OCI-LY7 (cell line): ENCODE measurements at regions not wholly inside any gene's neighbourhood (a gene's known extent, or its start where the extent isn't known, plus 50 kb on each side); places are given as distances from the start of the nearest gene placed in this dataset.
"Not testable (repeated sequence)": the region's sequence is repeated elsewhere in the genome, so short reads cannot be mapped to it uniquely, and the experiment has no call there.

ENCODE experiments used
- BruUV-seq: library from RNA; stranded (reverse); fragments of 400-500 nt; replicated peaks from 2 replicates; lab custom pipeline; 2021; lab: Mats Ljungman, UMichigan
- CTCF ChIA-PET: fragments of 300-600 bp; sonication (Branson Sonifier 250); formaldehyde crosslinking; loops from one replicate; lab custom pipeline; 2022; ENCODE audit warnings: antibody characterized with exemption; ENCODE audit not compliant: unreplicated experiment; lab: Charles Lee
- POLR2A ChIA-PET: fragments of 300-600 bp; sonication (Branson Sonifier 250); formaldehyde crosslinking; loops from one replicate; lab custom pipeline; 2022; ENCODE audit warnings: antibody characterized with exemption; lab: Charles Lee
- DNase-seq: peaks from one replicate; pipeline ENCODE4 v3.0.0-alpha.2; 2015; ENCODE audit warnings: low spot score
- H2AFZ ChIP-seq: fragments of 200-600 bp; sonication (generic), shearing (Covaris generic); 2 replicates; pipeline ENCODE4 v1.6.1; 2014; ENCODE audit warnings: mild to moderate bottlenecking, antibody characterized with exemption, low read length, moderate library complexity
- H3K27ac ChIP-seq: fragments of 200-600 bp; sonication (generic); 2 replicates; pipeline ENCODE4 v1.5.1; 2014; ENCODE audit warnings: mixed run types, low read depth, mild to moderate bottlenecking, moderate library complexity, low read length, inconsistent platforms; ENCODE audit not compliant: poor library complexity, severe bottlenecking
- H3K36me3 ChIP-seq: fragments of 200-600 bp; sonication (generic); 2 replicates; pipeline ENCODE4 v1.6.1; 2014; ENCODE audit warnings: mild to moderate bottlenecking, antibody characterized with exemption, low read length, moderate library complexity, mixed read lengths; ENCODE audit not compliant: insufficient read depth
- H3K4me1 ChIP-seq: fragments of 200-600 bp; sonication (generic); 2 replicates; pipeline ENCODE4 v1.5.1; 2014; ENCODE audit warnings: mild to moderate bottlenecking, low read length; ENCODE audit not compliant: insufficient read depth, poor library complexity, severe bottlenecking
- H3K4me2 ChIP-seq: fragments of 200-600 bp; sonication (generic); 2 replicates; pipeline ENCODE4 v1.6.1; 2014; ENCODE audit warnings: mild to moderate bottlenecking, low read length
- H3K4me3 ChIP-seq: fragments of 200-600 bp; sonication (generic); 2 replicates; pipeline ENCODE4 v1.5.1; 2014; ENCODE audit warnings: mild to moderate bottlenecking, low read depth, low read length; ENCODE audit not compliant: poor library complexity, severe bottlenecking
- H3K79me2 ChIP-seq: fragments of 200-600 bp; sonication (generic); 2 replicates; pipeline ENCODE4 v1.6.1; 2016; ENCODE audit warnings: low read depth, mild to moderate bottlenecking, low read length, moderate library complexity, mixed read lengths; ENCODE audit not compliant: insufficient read depth
- H3K9me2 ChIP-seq: fragments of 200-600 bp; sonication (generic); 2 replicates; pipeline ENCODE4 v1.6.1; 2016; ENCODE audit warnings: mild to moderate bottlenecking, low read length, mixed read lengths; ENCODE audit not compliant: insufficient read depth
- H3K9me3 ChIP-seq: fragments of 200-600 bp; sonication (generic); 2 replicates; pipeline ENCODE4 v1.6.1; 2014; ENCODE audit warnings: mild to moderate bottlenecking, mixed run types, low read length, mixed read lengths
- H4K20me1 ChIP-seq: fragments of 200-600 bp; sonication (generic); 2 replicates; pipeline ENCODE4 v1.6.1; 2014; ENCODE audit warnings: mild to moderate bottlenecking, antibody characterized with exemption, low read length, moderate library complexity, mixed read lengths; ENCODE audit not compliant: insufficient read depth
- EZH2phosphoT487 ChIP-seq: fragments of 200-600 bp; sonication (generic); IDR thresholded peaks from 2 replicates; pipeline ENCODE4 v1.6.1; 2018; ENCODE audit warnings: low read depth, borderline replicate concordance, mild to moderate bottlenecking, mixed run types, antibody characterized with exemption, low read length, moderate library complexity, mixed read lengths
- intact Hi-C: fragments of 100-400 bp; cut with micrococcal nuclease; formaldehyde crosslinking; loops from one replicate; pipeline ENCODE4 v1.10.0; 2022; ENCODE audit not compliant: unreplicated experiment
- TF ChIP-seq, protein P1 (sequence below): fragments of 200-600 bp; sonication (generic); conservative IDR thresholded peaks from 2 replicates; pipeline ENCODE4 v1.5.1; 2014; ENCODE audit warnings: mild to moderate bottlenecking, antibody characterized with exemption, low read length, moderate library complexity, mixed read lengths

DNA sequence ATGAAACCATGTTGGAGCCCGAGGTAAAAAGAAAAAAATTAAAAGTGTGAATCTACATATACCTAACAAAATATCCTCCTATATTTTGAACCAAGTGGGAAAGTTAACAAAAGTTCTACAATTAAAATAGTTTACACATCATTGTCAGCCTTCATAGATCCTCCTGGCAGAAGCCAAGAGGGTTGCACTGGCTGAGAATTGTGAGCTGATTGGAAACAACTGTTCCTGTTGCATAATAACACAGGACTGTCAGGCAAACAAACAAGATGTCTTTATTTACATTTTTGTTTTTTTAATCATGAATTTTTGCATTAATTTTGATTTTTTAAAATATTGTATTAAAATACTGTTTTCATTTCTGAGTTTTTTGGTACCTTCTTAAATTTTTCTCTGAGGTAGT lies 215.2 kb upstream of the MME start:
- ChIA-PET POLR2A (interaction anchor here (1.9 kb wide), 1 partner anchor 25 kb away, joined by 5 read pairs; no protein-coding TSS in a partner anchor), CTCF (no interaction called here)
- H3K4me3 ChIP-seq, result no peak overlapping the region
- H3K9me2 ChIP-seq, result no peaks in the 10 kb centered on the region
- peak overlapping the region; percentile 87 for H2AFZ ChIP-seq
- no TSS peak for BruUV-seq
- intact Hi-C loops, result no loop called here
- H3K36me3 ChIP-seq, result peaks cover 9% of the 10 kb centered on the region; the same call in 1 of the 2 replicates
- H3K79me2 ChIP-seq, result no peaks in the 10 kb centered on the region
- H3K4me1 ChIP-seq, result peaks cover 51% of the 10 kb centered on the region
- H4K20me1 ChIP-seq, result no peaks in the 10 kb centered on the region
- no peak for DNase-seq
- H3K27ac ChIP-seq, result no peak overlapping the region
- peaks cover 20% of the 10 kb centered on the region; the same call in 1 of the 2 replicates for H3K9me3 ChIP-seq
- H3K4me2 ChIP-seq, result no peak overlapping the region
- no peak for TF ChIP-seq EZH2phosphoT487
- TF ChIP-seq, protein P1, sequence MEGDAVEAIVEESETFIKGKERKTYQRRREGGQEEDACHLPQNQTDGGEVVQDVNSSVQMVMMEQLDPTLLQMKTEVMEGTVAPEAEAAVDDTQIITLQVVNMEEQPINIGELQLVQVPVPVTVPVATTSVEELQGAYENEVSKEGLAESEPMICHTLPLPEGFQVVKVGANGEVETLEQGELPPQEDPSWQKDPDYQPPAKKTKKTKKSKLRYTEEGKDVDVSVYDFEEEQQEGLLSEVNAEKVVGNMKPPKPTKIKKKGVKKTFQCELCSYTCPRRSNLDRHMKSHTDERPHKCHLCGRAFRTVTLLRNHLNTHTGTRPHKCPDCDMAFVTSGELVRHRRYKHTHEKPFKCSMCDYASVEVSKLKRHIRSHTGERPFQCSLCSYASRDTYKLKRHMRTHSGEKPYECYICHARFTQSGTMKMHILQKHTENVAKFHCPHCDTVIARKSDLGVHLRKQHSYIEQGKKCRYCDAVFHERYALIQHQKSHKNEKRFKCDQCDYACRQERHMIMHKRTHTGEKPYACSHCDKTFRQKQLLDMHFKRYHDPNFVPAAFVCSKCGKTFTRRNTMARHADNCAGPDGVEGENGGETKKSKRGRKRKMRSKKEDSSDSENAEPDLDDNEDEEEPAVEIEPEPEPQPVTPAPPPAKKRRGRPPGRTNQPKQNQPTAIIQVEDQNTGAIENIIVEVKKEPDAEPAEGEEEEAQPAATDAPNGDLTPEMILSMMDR, result no peak

DNA sequence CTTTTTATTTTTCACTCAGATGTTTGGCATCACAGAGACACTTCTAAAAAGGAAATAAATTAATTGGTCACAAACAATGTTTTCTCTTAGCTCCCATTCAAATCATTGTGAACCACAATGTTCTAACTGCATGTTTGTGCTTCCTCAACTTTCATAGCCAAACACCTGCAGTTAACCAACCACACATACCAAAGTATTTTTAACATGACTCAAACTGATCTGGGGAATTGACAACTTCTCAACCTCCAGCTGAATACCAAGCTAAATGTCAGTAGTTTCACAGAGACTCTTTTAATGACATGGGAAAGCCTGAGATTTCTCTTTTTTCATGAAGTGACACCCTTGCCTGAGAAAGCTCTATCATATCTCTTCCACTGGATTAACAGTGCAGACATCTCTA lies 217.9 kb upstream of the MME start:
- H3K4me3 ChIP-seq, result peak overlapping the region; percentile 40
- H3K9me2 ChIP-seq, result no peaks in the 10 kb centered on the region
- intact Hi-C loops, result no loop called here
- H4K20me1 ChIP-seq, result no peaks in the 10 kb centered on the region
- peak overlapping the region; percentile 97 for H3K27ac ChIP-seq
- H3K9me3 ChIP-seq, result peaks cover 5% of the 10 kb centered on the region; the same call in 1 of the 2 replicates
- H3K4me1 ChIP-seq, result peaks cover 57% of the 10 kb centered on the region
- ChIA-PET CTCF (no interaction called here), POLR2A (interaction anchor here (0.6 to 0.8 kb wide), 3 partner anchors 12 to 1197 kb away, joined by 3 read pairs; no protein-coding TSS in a partner anchor)
- peaks cover 14% of the 10 kb centered on the region; the same call in 1 of the 2 replicates for H3K36me3 ChIP-seq
- TF ChIP-seq, protein P1, result no peak
- no peak for TF ChIP-seq EZH2phosphoT487
- no peaks in the 10 kb centered on the region for H3K79me2 ChIP-seq
- H3K4me2 ChIP-seq, result peak overlapping the region; percentile 68
- peak overlapping the region; percentile 98 for H2AFZ ChIP-seq
- BruUV-seq, result no TSS peak
- DNase-seq, result peak; percentile 81

GRCh38 chr3:154852998-154853397 lies 227.1 kb upstream of the MME start:
- H4K20me1 ChIP-seq, H3K36me3 ChIP-seq, H3K4me1 ChIP-seq, H3K27ac ChIP-seq, H3K4me2 ChIP-seq, H3K9me3 ChIP-seq, H3K4me3 ChIP-seq, POLR2A ChIA-PET, H3K9me2 ChIP-seq, DNase-seq, H2AFZ ChIP-seq, H3K79me2 ChIP-seq, CTCF ChIA-PET, BruUV-seq, intact Hi-C loops: not testable (repeated sequence)
